Fibroblast of lung (primary cell): ENCODE measurements at regions not wholly inside any gene's neighbourhood (a gene's known extent, or its start where the extent isn't known, plus 50 kb on each side); places are given as distances from the start of the nearest gene placed in this dataset.
"Not testable (repeated sequence)": the region's sequence is repeated elsewhere in the genome, so short reads cannot be mapped to it uniquely, and the experiment has no call there.

Experiments used
- DNase-seq, 2 donors: peaks; one replicate each; pipeline versions ENCODE4 v3.0.0 to v3.0.0-alpha.2; 2010; ENCODE audit warnings: low read depth in 2 of 2
- H2AFZ ChIP-seq: 2 replicates; pipeline ENCODE4 v1.5.1; 2012; ENCODE audit warnings: low read length, control low read depth, inconsistent platforms
- H3K27ac ChIP-seq: 2 replicates; pipeline ENCODE4 v1.5.1; 2011; ENCODE audit warnings: low read length, control low read depth; ENCODE audit not compliant: insufficient read depth
- H3K27me3 ChIP-seq: 2 replicates; pipeline ENCODE4 v1.5.1; 2011; ENCODE audit warnings: mild to moderate bottlenecking, low read length; ENCODE audit not compliant: control insufficient read depth, insufficient read depth
- H3K36me3 ChIP-seq: 2 replicates; pipeline ENCODE4 v1.5.1; 2011; ENCODE audit warnings: low read length; ENCODE audit not compliant: control insufficient read depth, insufficient read depth
- H3K4me1 ChIP-seq: 2 replicates; pipeline ENCODE4 v1.5.1; 2011; ENCODE audit warnings: low read length; ENCODE audit not compliant: control insufficient read depth, insufficient read depth; ENCODE audit errors: extremely low read depth
- H3K4me2 ChIP-seq: 2 replicates; pipeline ENCODE4 v1.5.1; 2011; ENCODE audit warnings: low read length, control low read depth; ENCODE audit not compliant: insufficient read depth; ENCODE audit errors: extremely low read depth
- H3K4me3 ChIP-seq, 4 experiments: fragments of 200-600 bp in 1 of 4; sonication (generic) in 1 of 4; replicated peaks in 1 of 4; 2 replicates each; pipeline ENCODE4 v1.5.1; 2011 to 2016; ENCODE audit warnings: low read length in 4 of 4, low read depth in 3 of 4, mild to moderate bottlenecking in 3 of 4, control low read depth in 2 of 4, inconsistent platforms in 1 of 4, mixed read lengths in 1 of 4; ENCODE audit not compliant: insufficient read depth in 1 of 4; ENCODE audit errors: control extremely low read depth in 1 of 4
- H3K79me2 ChIP-seq: 2 replicates; pipeline ENCODE4 v1.5.1; 2012; ENCODE audit warnings: mild to moderate bottlenecking, low read length, inconsistent platforms; ENCODE audit not compliant: control insufficient read depth, insufficient read depth
- H3K9ac ChIP-seq: 2 replicates; pipeline ENCODE4 v1.5.1; 2011; ENCODE audit warnings: mild to moderate bottlenecking, low read length, control low read depth; ENCODE audit not compliant: insufficient read depth
- H3K9me3 ChIP-seq: 2 replicates; pipeline ENCODE4 v1.5.1; 2012; ENCODE audit warnings: low read depth, low read length; ENCODE audit not compliant: control insufficient read depth, insufficient read depth
- H4K20me1 ChIP-seq: 2 replicates; pipeline ENCODE4 v1.5.1; 2011; ENCODE audit warnings: low read length; ENCODE audit not compliant: control insufficient read depth, insufficient read depth; ENCODE audit errors: extremely low read depth
- CTCF ChIP-seq, 2 donors: IDR thresholded peaks in 1 of 2; conservative IDR thresholded peaks in 1 of 2; 1 replicate in 1 of 2; 2 replicates in 1 of 2; pipeline ENCODE4 v1.5.1; 2011 to 2012; ENCODE audit warnings: low read length in 2 of 2, control low read depth in 1 of 2, inconsistent platforms in 1 of 2, low read depth in 1 of 2, mild to moderate bottlenecking in 1 of 2
- EZH2 ChIP-seq: IDR thresholded peaks from 2 replicates; pipeline ENCODE4 v1.5.1; 2012; ENCODE audit warnings: low read length, control low read depth, mild to moderate bottlenecking; ENCODE audit errors: missing control alignments

- Histone ChIP-seq H2AFZ (no peak overlapping the region), H3K9ac (no peak overlapping the region), H3K36me3 (no peaks in the 10 kb centered on the region), H3K79me2 (no peaks in the 10 kb centered on the region), H4K20me1 (no peaks in the 10 kb centered on the region), H3K9me3 (no peaks in the 10 kb centered on the region), H3K4me3 (no peak overlapping the region), H3K27me3 (no peaks in the 10 kb centered on the region), H3K4me1 (no peaks in the 10 kb centered on the region), H3K4me2 (no peak overlapping the region), H3K27ac (no peak overlapping the region)
- peak in 1 of 2 donors; percentile 48 for DNase-seq
- TF ChIP-seq CTCF (conservative IDR thresholded peaks at IDR 0.05 in 1 of 2, IDR thresholded peaks at IDR 0.05 in 1 of 2; ENCODE audit: low read depth in 1 of 2, low read length in 2 of 2) (no peak), EZH2 (no peak)
Measured at GRCh38 chr3:107913701-107914100, 177.1 kb downstream of the CD47 start.

- H3K4me2 ChIP-seq, result no peak overlapping the region
- no peak overlapping the region for H3K4me3 ChIP-seq
- H3K27me3 ChIP-seq, result no peaks in the 10 kb centered on the region
- no peaks in the 10 kb centered on the region for H3K9me3 ChIP-seq
- no peak for TF ChIP-seq CTCF (conservative IDR thresholded peaks at IDR 0.05 in 1 of 2, IDR thresholded peaks at IDR 0.05 in 1 of 2; ENCODE audit: low read depth in 1 of 2, low read length in 2 of 2)
- TF ChIP-seq EZH2, result no peak
- no peak overlapping the region for H3K27ac ChIP-seq
- no peak overlapping the region for H2AFZ ChIP-seq
- H3K4me1 ChIP-seq, result no peaks in the 10 kb centered on the region
- no peaks in the 10 kb centered on the region for H4K20me1 ChIP-seq
- H3K9ac ChIP-seq, result no peak overlapping the region
- H3K79me2 ChIP-seq, result no peaks in the 10 kb centered on the region
- no peaks in the 10 kb centered on the region for H3K36me3 ChIP-seq
- DNase-seq, result peak in 1 of 2 donors; percentile 18
Measured at GRCh38 chr3:107911337-107912000, 179.4 kb downstream of the CD47 start.

GRCh38 chr3:107910713-107911259 lies 180.0 kb downstream of the CD47 start:
- H3K4me3 ChIP-seq, result no peak overlapping the region
- no peaks in the 10 kb centered on the region for H3K27me3 ChIP-seq
- no peak overlapping the region for H3K27ac ChIP-seq
- TF ChIP-seq CTCF (conservative IDR thresholded peaks at IDR 0.05 in 1 of 2, IDR thresholded peaks at IDR 0.05 in 1 of 2; ENCODE audit: low read depth in 1 of 2, low read length in 2 of 2) (no peak), EZH2 (no peak)
- H3K4me1 ChIP-seq, result no peaks in the 10 kb centered on the region
- H2AFZ ChIP-seq, result no peak overlapping the region
- no peaks in the 10 kb centered on the region for H3K9me3 ChIP-seq
- no peak overlapping the region for H3K4me2 ChIP-seq
- no peak for DNase-seq
- no peaks in the 10 kb centered on the region for H3K79me2 ChIP-seq
- no peaks in the 10 kb centered on the region for H4K20me1 ChIP-seq
- H3K36me3 ChIP-seq, result no peaks in the 10 kb centered on the region
- no peak overlapping the region for H3K9ac ChIP-seq

GRCh38 chr3:107909583-107909982 lies 181.2 kb downstream of the CD47 start:
- not testable (repeated sequence) for H3K27ac ChIP-seq, H3K9ac ChIP-seq, H3K79me2 ChIP-seq, H2AFZ ChIP-seq, H4K20me1 ChIP-seq, DNase-seq, H3K36me3 ChIP-seq, H3K27me3 ChIP-seq, H3K9me3 ChIP-seq, H3K4me2 ChIP-seq, H3K4me3 ChIP-seq, H3K4me1 ChIP-seq
